ENCODE measurements at regions not wholly inside any gene's neighbourhood (a gene's known extent, or its start where the extent isn't known, plus 50 kb on each side); places are given as distances from the start of the nearest gene placed in this dataset.

DNA sequence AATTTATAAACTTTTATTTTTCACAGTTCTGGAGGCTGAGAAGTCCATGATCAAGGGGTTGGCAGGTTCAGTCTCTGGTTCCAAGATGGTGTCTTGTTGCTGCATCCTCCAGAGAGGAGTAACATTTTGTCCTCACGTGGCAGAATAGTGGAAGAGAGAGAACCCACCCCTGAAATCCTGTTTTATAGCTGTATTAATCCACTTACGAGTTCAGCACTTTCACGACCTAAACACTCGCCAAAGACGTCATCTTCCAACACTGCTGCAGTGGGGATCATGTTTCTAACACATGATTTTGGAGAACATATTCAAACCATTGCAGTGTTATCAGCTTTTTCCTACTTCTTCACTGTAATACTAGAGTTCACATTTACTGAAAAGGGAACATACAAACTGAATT is 233.0 kb upstream of the ATP10B start:
- no peak for TF ChIP-seq EGR1 (IDR thresholded peaks at IDR 0.05)
- TF ChIP-seq ZBTB7A (IDR thresholded peaks at IDR 0.05; ENCODE audit: low read depth): no peak
- no peak for TF ChIP-seq FOXM1 (IDR thresholded peaks at IDR 0.05; ENCODE audit: borderline replicate concordance, low read depth)

- TF ChIP-seq CREB1 (IDR thresholded peaks at IDR 0.05; ENCODE audit: low read depth): no peak
Measured at GRCh38 chr5:161084115-161084514, 232.1 kb upstream of the ATP10B start.

DNA sequence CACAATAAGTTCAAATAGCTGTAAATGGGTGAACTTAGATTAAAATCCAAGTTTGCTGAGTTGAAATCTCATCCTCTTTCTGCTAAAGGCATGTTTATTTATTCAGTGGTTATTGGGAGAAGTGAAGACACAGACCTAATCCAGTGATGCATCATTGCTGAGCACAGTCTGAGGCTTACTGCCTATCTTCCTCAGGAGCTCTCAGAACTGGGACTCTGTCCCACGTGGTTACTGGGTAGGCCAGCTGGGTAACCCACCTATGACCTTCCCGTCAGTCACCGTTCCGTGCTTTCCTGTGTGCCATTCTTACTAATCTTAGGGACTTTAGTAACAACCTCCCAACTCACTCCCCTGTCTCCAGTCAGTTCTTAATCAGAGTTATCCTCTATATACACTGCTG is 226.8 kb upstream of the ATP10B start:
- TF ChIP-seq, protein P1, sequence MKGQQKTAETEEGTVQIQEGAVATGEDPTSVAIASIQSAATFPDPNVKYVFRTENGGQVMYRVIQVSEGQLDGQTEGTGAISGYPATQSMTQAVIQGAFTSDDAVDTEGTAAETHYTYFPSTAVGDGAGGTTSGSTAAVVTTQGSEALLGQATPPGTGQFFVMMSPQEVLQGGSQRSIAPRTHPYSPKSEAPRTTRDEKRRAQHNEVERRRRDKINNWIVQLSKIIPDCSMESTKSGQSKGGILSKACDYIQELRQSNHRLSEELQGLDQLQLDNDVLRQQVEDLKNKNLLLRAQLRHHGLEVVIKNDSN (IDR thresholded peaks at IDR 0.05): no peak
- TF ChIP-seq CEBPB (IDR thresholded peaks at IDR 0.05): no peak
- TF ChIP-seq EP300 (IDR thresholded peaks at IDR 0.05; ENCODE audit: borderline replicate concordance): no peak
- no peak for TF ChIP-seq YY1 (IDR thresholded peaks at IDR 0.05; ENCODE audit: low read depth)
- TF ChIP-seq TAF1 (IDR thresholded peaks at IDR 0.05; ENCODE audit: low read depth): no peak
- TF ChIP-seq MAX (IDR thresholded peaks at IDR 0.05): no peak
- TF ChIP-seq REST (IDR thresholded peaks at IDR 0.05; ENCODE audit: low read depth): no peak
- no peak for TF ChIP-seq ZBTB7A (IDR thresholded peaks at IDR 0.05; ENCODE audit: low read depth)
- TF ChIP-seq TEAD4 (IDR thresholded peaks at IDR 0.05): no peak
- no peak for TF ChIP-seq FOXM1 (IDR thresholded peaks at IDR 0.05; ENCODE audit: borderline replicate concordance, low read depth)
- TF ChIP-seq RAD21 (IDR thresholded peaks at IDR 0.05; ENCODE audit: low read depth): no peak
- TF ChIP-seq TCF12 (IDR thresholded peaks at IDR 0.05; ENCODE audit: low read depth): no peak
- no peak for TF ChIP-seq NFIC (IDR thresholded peaks at IDR 0.05)
- no peak for TF ChIP-seq CREB1 (IDR thresholded peaks at IDR 0.05; ENCODE audit: low read depth)
- no peak for TF ChIP-seq EGR1 (IDR thresholded peaks at IDR 0.05)

DNA sequence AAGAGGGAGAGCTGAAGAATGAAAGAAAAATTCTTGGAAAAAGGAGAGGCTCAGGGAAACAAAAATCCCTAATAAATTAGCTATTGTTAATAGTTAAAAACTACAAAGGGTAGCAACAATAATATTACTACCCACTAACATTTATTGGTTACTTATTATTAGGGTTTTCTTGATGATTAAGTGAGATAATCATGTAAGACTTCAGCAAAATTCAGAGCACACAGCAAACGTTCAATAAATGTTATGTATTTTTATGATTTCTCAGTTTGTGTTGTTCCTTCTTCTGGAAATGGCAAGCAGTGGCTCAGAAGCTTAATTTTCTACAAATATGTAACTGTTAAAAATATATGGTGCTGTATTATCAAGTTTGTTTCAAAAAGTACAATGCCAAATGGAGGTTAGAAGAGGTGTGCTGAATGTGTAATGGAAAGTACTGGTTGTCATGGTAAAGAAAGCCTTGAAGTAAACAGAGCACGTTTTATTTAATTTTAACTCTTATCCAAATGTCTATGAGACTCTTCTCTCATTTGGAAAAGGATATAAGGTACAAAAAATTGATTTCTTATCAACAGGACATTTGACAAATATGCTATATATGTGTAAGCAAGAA is 226.0 kb upstream of the ATP10B start:
- TF ChIP-seq TAF1 (IDR thresholded peaks at IDR 0.05; ENCODE audit: low read depth): no peak
- TF ChIP-seq TEAD4 (IDR thresholded peaks at IDR 0.05): no peak
- no peak for TF ChIP-seq YY1 (IDR thresholded peaks at IDR 0.05; ENCODE audit: low read depth)
- no peak for TF ChIP-seq EGR1 (IDR thresholded peaks at IDR 0.05)
- no peak for TF ChIP-seq CEBPB (IDR thresholded peaks at IDR 0.05)
- TF ChIP-seq REST (IDR thresholded peaks at IDR 0.05; ENCODE audit: low read depth): no peak
- TF ChIP-seq RAD21 (IDR thresholded peaks at IDR 0.05; ENCODE audit: low read depth): no peak
- TF ChIP-seq FOXM1 (IDR thresholded peaks at IDR 0.05; ENCODE audit: borderline replicate concordance, low read depth): no peak
- TF ChIP-seq EP300 (IDR thresholded peaks at IDR 0.05; ENCODE audit: borderline replicate concordance): no peak
- TF ChIP-seq TCF12 (IDR thresholded peaks at IDR 0.05; ENCODE audit: low read depth): no peak
- TF ChIP-seq, protein P1 (IDR thresholded peaks at IDR 0.05): no peak
- no peak for TF ChIP-seq CREB1 (IDR thresholded peaks at IDR 0.05; ENCODE audit: low read depth)
- TF ChIP-seq ZBTB7A (IDR thresholded peaks at IDR 0.05; ENCODE audit: low read depth): no peak
- no peak for TF ChIP-seq MAX (IDR thresholded peaks at IDR 0.05)
- TF ChIP-seq NFIC (IDR thresholded peaks at IDR 0.05): no peak

GRCh38 chr5:161077496-161077895 is 225.5 kb upstream of the ATP10B start:
- TF ChIP-seq RAD21 (IDR thresholded peaks at IDR 0.05; ENCODE audit: low read depth) (no peak), FOXM1 (IDR thresholded peaks at IDR 0.05; ENCODE audit: borderline replicate concordance, low read depth) (no peak), CREB1 (IDR thresholded peaks at IDR 0.05; ENCODE audit: low read depth) (no peak), ZBTB7A (IDR thresholded peaks at IDR 0.05; ENCODE audit: low read depth) (no peak), EGR1 (IDR thresholded peaks at IDR 0.05) (no peak), EP300 (IDR thresholded peaks at IDR 0.05; ENCODE audit: borderline replicate concordance) (no peak), TCF12 (IDR thresholded peaks at IDR 0.05; ENCODE audit: low read depth) (no peak), TAF1 (IDR thresholded peaks at IDR 0.05; ENCODE audit: low read depth) (no peak), TEAD4 (IDR thresholded peaks at IDR 0.05) (no peak)
- TF ChIP-seq, protein P1 (IDR thresholded peaks at IDR 0.05): no peak

DNA sequence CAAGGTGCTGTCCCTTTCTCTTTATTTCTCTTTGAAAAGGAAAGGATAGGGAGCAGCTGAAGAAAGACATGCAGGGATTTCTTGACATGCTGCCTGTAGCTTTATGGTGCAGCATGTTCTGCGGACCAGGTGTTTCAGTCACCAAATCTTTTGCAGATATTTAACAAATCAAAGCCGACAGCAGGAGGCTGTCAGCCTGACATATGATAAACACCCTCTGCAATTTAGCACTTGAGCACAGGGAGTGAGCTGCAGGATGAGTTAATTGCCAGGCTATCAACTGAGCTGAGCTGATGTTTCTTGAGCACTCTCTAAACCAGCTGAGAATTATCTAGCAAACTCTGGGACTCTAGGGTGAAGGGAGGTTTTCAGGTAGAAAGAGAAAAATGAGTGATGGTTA is 212.8 kb upstream of the ATP10B start:
- TF ChIP-seq REST (IDR thresholded peaks at IDR 0.05; ENCODE audit: low read depth) (no peak), FOXM1 (IDR thresholded peaks at IDR 0.05; ENCODE audit: borderline replicate concordance, low read depth) (no peak), ZBTB7A (IDR thresholded peaks at IDR 0.05; ENCODE audit: low read depth) (no peak), TCF12 (IDR thresholded peaks at IDR 0.05; ENCODE audit: low read depth) (no peak), EP300 (IDR thresholded peaks at IDR 0.05; ENCODE audit: borderline replicate concordance) (no peak)
- TF ChIP-seq, protein P1 (IDR thresholded peaks at IDR 0.05): no peak
